OCI-LY7 (cell line): ENCODE measurements at regions not wholly inside any gene's neighbourhood (a gene's known extent, or its start where the extent isn't known, plus 50 kb on each side); places are given as distances from the start of the nearest gene placed in this dataset.

Experiments
- BruUV-seq: library from RNA; stranded (reverse); fragments of 400-500 nt; replicated peaks from 2 replicates; lab custom pipeline; 2021; lab: Mats Ljungman, UMichigan
- CTCF ChIA-PET: fragments of 300-600 bp; sonication (Branson Sonifier 250); formaldehyde crosslinking; loops from one replicate; lab custom pipeline; 2022; ENCODE audit warnings: antibody characterized with exemption; ENCODE audit not compliant: unreplicated experiment; lab: Charles Lee
- POLR2A ChIA-PET: fragments of 300-600 bp; sonication (Branson Sonifier 250); formaldehyde crosslinking; loops from one replicate; lab custom pipeline; 2022; ENCODE audit warnings: antibody characterized with exemption; lab: Charles Lee
- DNase-seq: peaks from one replicate; pipeline ENCODE4 v3.0.0-alpha.2; 2015; ENCODE audit warnings: low spot score
- H2AFZ ChIP-seq: fragments of 200-600 bp; sonication (generic), shearing (Covaris generic); 2 replicates; pipeline ENCODE4 v1.6.1; 2014; ENCODE audit warnings: mild to moderate bottlenecking, antibody characterized with exemption, low read length, moderate library complexity
- H3K27ac ChIP-seq: fragments of 200-600 bp; sonication (generic); 2 replicates; pipeline ENCODE4 v1.5.1; 2014; ENCODE audit warnings: mixed run types, low read depth, mild to moderate bottlenecking, moderate library complexity, low read length, inconsistent platforms; ENCODE audit not compliant: poor library complexity, severe bottlenecking
- H3K36me3 ChIP-seq: fragments of 200-600 bp; sonication (generic); 2 replicates; pipeline ENCODE4 v1.6.1; 2014; ENCODE audit warnings: mild to moderate bottlenecking, antibody characterized with exemption, low read length, moderate library complexity, mixed read lengths; ENCODE audit not compliant: insufficient read depth
- H3K4me1 ChIP-seq: fragments of 200-600 bp; sonication (generic); 2 replicates; pipeline ENCODE4 v1.5.1; 2014; ENCODE audit warnings: mild to moderate bottlenecking, low read length; ENCODE audit not compliant: insufficient read depth, poor library complexity, severe bottlenecking
- H3K4me2 ChIP-seq: fragments of 200-600 bp; sonication (generic); 2 replicates; pipeline ENCODE4 v1.6.1; 2014; ENCODE audit warnings: mild to moderate bottlenecking, low read length
- H3K4me3 ChIP-seq: fragments of 200-600 bp; sonication (generic); 2 replicates; pipeline ENCODE4 v1.5.1; 2014; ENCODE audit warnings: mild to moderate bottlenecking, low read depth, low read length; ENCODE audit not compliant: poor library complexity, severe bottlenecking
- H3K79me2 ChIP-seq: fragments of 200-600 bp; sonication (generic); 2 replicates; pipeline ENCODE4 v1.6.1; 2016; ENCODE audit warnings: low read depth, mild to moderate bottlenecking, low read length, moderate library complexity, mixed read lengths; ENCODE audit not compliant: insufficient read depth
- H3K9me2 ChIP-seq: fragments of 200-600 bp; sonication (generic); 2 replicates; pipeline ENCODE4 v1.6.1; 2016; ENCODE audit warnings: mild to moderate bottlenecking, low read length, mixed read lengths; ENCODE audit not compliant: insufficient read depth
- H3K9me3 ChIP-seq: fragments of 200-600 bp; sonication (generic); 2 replicates; pipeline ENCODE4 v1.6.1; 2014; ENCODE audit warnings: mild to moderate bottlenecking, mixed run types, low read length, mixed read lengths
- H4K20me1 ChIP-seq: fragments of 200-600 bp; sonication (generic); 2 replicates; pipeline ENCODE4 v1.6.1; 2014; ENCODE audit warnings: mild to moderate bottlenecking, antibody characterized with exemption, low read length, moderate library complexity, mixed read lengths; ENCODE audit not compliant: insufficient read depth
- CTCF ChIP-seq: fragments of 200-600 bp; sonication (generic); conservative IDR thresholded peaks from 2 replicates; pipeline ENCODE4 v1.5.1; 2014; ENCODE audit warnings: mild to moderate bottlenecking, antibody characterized with exemption, low read length, moderate library complexity, mixed read lengths
- EZH2phosphoT487 ChIP-seq: fragments of 200-600 bp; sonication (generic); IDR thresholded peaks from 2 replicates; pipeline ENCODE4 v1.6.1; 2018; ENCODE audit warnings: low read depth, borderline replicate concordance, mild to moderate bottlenecking, mixed run types, antibody characterized with exemption, low read length, moderate library complexity, mixed read lengths
- intact Hi-C: fragments of 100-400 bp; cut with micrococcal nuclease; formaldehyde crosslinking; loops from one replicate; pipeline ENCODE4 v1.10.0; 2022; ENCODE audit not compliant: unreplicated experiment

GRCh38 chr20:22941550-22941949, 93.6 kb upstream of the SSTR4 start:
- Histone ChIP-seq H3K79me2 (no peaks in the 10 kb centered on the region), H3K36me3 (no peaks in the 10 kb centered on the region), H3K27ac (no peak overlapping the region), H3K9me2 (no peaks in the 10 kb centered on the region), H3K4me1 (no peaks in the 10 kb centered on the region), H3K4me2 (no peak overlapping the region), H2AFZ (no peak overlapping the region), H4K20me1 (no peaks in the 10 kb centered on the region), H3K4me3 (no peak overlapping the region), H3K9me3 (no peaks in the 10 kb centered on the region)
- no peak for DNase-seq
- ChIA-PET POLR2A (no interaction called here), CTCF (no interaction called here)
- intact Hi-C loops, result no loop called here
- no TSS peak for BruUV-seq
- TF ChIP-seq CTCF (no peak), EZH2phosphoT487 (no peak)

- ChIA-PET CTCF (no interaction called here), POLR2A (no interaction called here)
- no peak for DNase-seq
- TF ChIP-seq EZH2phosphoT487 (no peak), CTCF (no peak)
- BruUV-seq, result no TSS peak
- Histone ChIP-seq H4K20me1 (no peaks in the 10 kb centered on the region), H3K79me2 (no peaks in the 10 kb centered on the region), H2AFZ (no peak overlapping the region), H3K4me1 (no peaks in the 10 kb centered on the region), H3K9me3 (no peaks in the 10 kb centered on the region), H3K36me3 (no peaks in the 10 kb centered on the region), H3K4me3 (no peak overlapping the region), H3K4me2 (no peak overlapping the region), H3K9me2 (no peaks in the 10 kb centered on the region), H3K27ac (no peak overlapping the region)
- intact Hi-C loops, result no loop called here
These were observed 92.4 kb upstream of the SSTR4 start for GRCh38 chr20:22942742-22943141.

GRCh38 chr20:22944062-22944461, 91.0 kb upstream of the SSTR4 start:
- CTCF ChIA-PET, result no interaction called here
- no peak overlapping the region for H3K27ac ChIP-seq
- no peaks in the 10 kb centered on the region for H3K36me3 ChIP-seq
- H3K9me2 ChIP-seq, result no peaks in the 10 kb centered on the region
- DNase-seq, result no peak
- no peaks in the 10 kb centered on the region for H4K20me1 ChIP-seq
- intact Hi-C loops, result no loop called here
- H3K79me2 ChIP-seq, result no peaks in the 10 kb centered on the region
- no TSS peak for BruUV-seq
- H3K4me3 ChIP-seq, result no peak overlapping the region
- POLR2A ChIA-PET, result interaction anchor here (0.6 kb wide), 1 partner anchor 239 kb away, joined by 4 read pairs; no protein-coding TSS in a partner anchor
- no peak overlapping the region for H3K4me2 ChIP-seq
- H3K4me1 ChIP-seq, result no peaks in the 10 kb centered on the region
- H2AFZ ChIP-seq, result no peak overlapping the region
- TF ChIP-seq CTCF (no peak), EZH2phosphoT487 (no peak)
- H3K9me3 ChIP-seq, result no peaks in the 10 kb centered on the region
